Colonic mucosa (tissue), 4 donors: ENCODE measurements at regions not wholly inside any gene's neighbourhood (a gene's known extent, or its start where the extent isn't known, plus 50 kb on each side); places are given as distances from the start of the nearest gene placed in this dataset.

Experiments used
- DNase-seq: peaks from one replicate; pipeline ENCODE4 v3.0.0-alpha.2; 2020
- H3K27ac ChIP-seq: fragments of 200-600 bp; one replicate; pipeline ENCODE4 v1.8.0; 2021
- H3K27me3 ChIP-seq: fragments of 200-600 bp; one replicate; pipeline ENCODE4 v1.8.0; 2021
- H3K36me3 ChIP-seq: fragments of 200-600 bp; one replicate; pipeline ENCODE4 v1.8.0; 2021
- H3K4me1 ChIP-seq: fragments of 200-600 bp; one replicate; pipeline ENCODE4 v1.8.0; 2021; ENCODE audit warnings: mild to moderate bottlenecking
- H3K4me3 ChIP-seq: fragments of 200-600 bp; one replicate; pipeline ENCODE4 v1.8.0; 2021
- H3K9ac ChIP-seq, 2 donors: one replicate each; pipeline ENCODE4 v1.7.0; 2013; ENCODE audit warnings: control low read depth in 2 of 2, low read depth in 2 of 2, low read length in 2 of 2
- H3K9me3 ChIP-seq: fragments of 200-600 bp; one replicate; pipeline ENCODE4 v1.8.0; 2021
- CTCF ChIP-seq: fragments of 200-600 bp; IDR thresholded peaks from one replicate; pipeline ENCODE4 v1.8.0; 2022; ENCODE audit warnings: antibody characterized with exemption, mild to moderate bottlenecking
- intact Hi-C: fragments of 100-400 bp; cut with DNase I; formaldehyde crosslinking; loops from one replicate; pipeline ENCODE4 v1.14.1; 2022
- donor health status: healthy.
- donor health status: DM: no; HTN: no; CAD: no.
- donor health status: DM: no; HTN: no; CAD: no.

DNA sequence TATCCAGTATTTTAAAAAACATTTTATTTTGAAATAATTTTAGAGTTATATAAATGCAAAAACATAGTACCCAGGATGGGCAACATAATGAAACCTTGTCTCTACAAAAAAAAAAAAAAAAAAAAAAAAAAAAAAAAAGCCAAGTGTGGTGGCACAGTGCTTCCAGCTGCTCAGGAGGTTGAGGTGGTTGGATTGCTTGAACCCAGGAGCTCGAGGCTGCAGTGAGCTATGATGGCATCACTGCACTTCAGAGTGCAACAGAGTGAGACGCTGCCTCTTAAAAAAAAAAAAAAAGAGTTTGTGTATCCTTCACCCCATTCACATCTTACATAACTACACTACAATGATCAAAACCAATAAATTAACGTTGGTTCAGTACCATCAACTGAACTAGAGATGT is 115.6 kb upstream of the KIF26B start:
- no peak for DNase-seq
- Histone ChIP-seq H3K27ac (no peak overlapping the region), H3K4me3 (no peak overlapping the region), H3K36me3 (no peaks in the 10 kb centered on the region), H3K9ac (no peak overlapping the region), H3K4me1 (no peaks in the 10 kb centered on the region), H3K9me3 (no peaks in the 10 kb centered on the region), H3K27me3 (no peaks in the 10 kb centered on the region)
- intact Hi-C loops: no loop called here
- no peak for TF ChIP-seq CTCF

DNA sequence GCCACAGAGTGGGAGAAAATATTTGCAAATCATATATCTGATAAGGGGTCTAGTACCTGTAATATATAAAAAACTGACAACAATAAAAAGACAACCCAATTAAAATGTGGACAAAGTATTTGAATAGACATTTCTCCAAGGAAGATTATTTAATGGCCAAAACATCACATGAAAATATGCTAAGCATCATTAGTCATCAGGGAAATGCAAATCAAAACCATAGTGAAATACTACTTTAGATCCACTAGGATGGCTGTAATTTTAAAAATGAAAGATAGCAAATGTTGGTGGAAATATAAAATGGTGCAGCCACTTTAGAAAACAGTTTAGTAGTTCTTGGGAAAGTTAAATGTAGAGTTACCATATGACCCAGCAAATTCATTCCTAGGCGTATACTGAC is 118.7 kb upstream of the KIF26B start:
- H3K27me3 ChIP-seq: no peaks in the 10 kb centered on the region
- H3K9me3 ChIP-seq: no peaks in the 10 kb centered on the region
- intact Hi-C loops: no loop called here
- no peak for DNase-seq
- H3K36me3 ChIP-seq: no peaks in the 10 kb centered on the region
- H3K9ac ChIP-seq: no peak overlapping the region
- TF ChIP-seq CTCF: no peak
- no peak overlapping the region for H3K27ac ChIP-seq
- no peaks in the 10 kb centered on the region for H3K4me1 ChIP-seq
- H3K4me3 ChIP-seq: no peak overlapping the region

DNA sequence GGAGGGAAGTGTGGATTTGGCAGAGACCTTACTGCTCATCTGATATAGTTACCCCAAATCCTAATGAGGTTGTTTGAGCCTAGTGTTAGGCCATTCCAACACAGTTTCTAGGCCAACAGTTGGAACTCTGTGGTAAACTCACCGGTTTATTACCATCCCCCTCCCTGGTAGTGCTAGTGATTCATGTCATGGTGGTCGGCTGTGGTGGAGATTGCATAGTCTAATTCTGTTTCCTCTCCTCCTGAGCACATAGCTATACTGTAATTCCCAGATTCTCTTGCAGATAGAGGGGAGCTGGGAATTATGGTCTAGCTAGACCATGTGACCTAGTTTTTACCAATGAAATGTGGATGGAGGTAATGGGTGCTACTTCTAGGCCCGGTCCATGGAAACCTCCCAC is 123.7 kb upstream of the KIF26B start:
- Histone ChIP-seq H3K36me3 (no peaks in the 10 kb centered on the region), H3K9me3 (no peaks in the 10 kb centered on the region), H3K9ac (no peak overlapping the region), H3K27me3 (no peaks in the 10 kb centered on the region), H3K4me3 (no peak overlapping the region), H3K4me1 (no peaks in the 10 kb centered on the region), H3K27ac (no peak overlapping the region)
- TF ChIP-seq CTCF: no peak
- intact Hi-C loops: no loop called here
- DNase-seq: no peak

- Histone ChIP-seq H3K27me3 (no peaks in the 10 kb centered on the region), H3K4me3 (no peak overlapping the region), H3K4me1 (no peaks in the 10 kb centered on the region), H3K36me3 (no peaks in the 10 kb centered on the region), H3K9ac (no peak overlapping the region), H3K9me3 (no peaks in the 10 kb centered on the region), H3K27ac (no peak overlapping the region)
- intact Hi-C loops: no loop called here
- no peak for DNase-seq
- no peak for TF ChIP-seq CTCF
These were observed 128.5 kb upstream of the KIF26B start for GRCh38 chr1:245026247-245026646.

- no peaks in the 10 kb centered on the region for H3K9me3 ChIP-seq
- H3K4me1 ChIP-seq: no peaks in the 10 kb centered on the region
- H3K36me3 ChIP-seq: no peaks in the 10 kb centered on the region
- DNase-seq: no peak
- no peak overlapping the region for H3K9ac ChIP-seq
- no peak overlapping the region for H3K27ac ChIP-seq
- intact Hi-C loops: no loop called here
- no peak for TF ChIP-seq CTCF
- no peaks in the 10 kb centered on the region for H3K27me3 ChIP-seq
- no peak overlapping the region for H3K4me3 ChIP-seq
These were observed 129.3 kb upstream of the KIF26B start for GRCh38 chr1:245025525-245025924.

GRCh38 chr1:245023222-245023621 is 131.6 kb upstream of the KIF26B start:
- Histone ChIP-seq H3K9ac (no peak overlapping the region), H3K27me3 (no peaks in the 10 kb centered on the region), H3K27ac (no peak overlapping the region), H3K4me3 (no peak overlapping the region), H3K36me3 (no peaks in the 10 kb centered on the region), H3K9me3 (no peaks in the 10 kb centered on the region), H3K4me1 (no peaks in the 10 kb centered on the region)
- no peak for TF ChIP-seq CTCF
- no peak for DNase-seq
- intact Hi-C loops: no loop called here
